ENCODE measurements at regions not wholly inside any gene's neighbourhood (a gene's known extent, or its start where the extent isn't known, plus 50 kb on each side); places are given as distances from the start of the nearest gene placed in this dataset.

DNA sequence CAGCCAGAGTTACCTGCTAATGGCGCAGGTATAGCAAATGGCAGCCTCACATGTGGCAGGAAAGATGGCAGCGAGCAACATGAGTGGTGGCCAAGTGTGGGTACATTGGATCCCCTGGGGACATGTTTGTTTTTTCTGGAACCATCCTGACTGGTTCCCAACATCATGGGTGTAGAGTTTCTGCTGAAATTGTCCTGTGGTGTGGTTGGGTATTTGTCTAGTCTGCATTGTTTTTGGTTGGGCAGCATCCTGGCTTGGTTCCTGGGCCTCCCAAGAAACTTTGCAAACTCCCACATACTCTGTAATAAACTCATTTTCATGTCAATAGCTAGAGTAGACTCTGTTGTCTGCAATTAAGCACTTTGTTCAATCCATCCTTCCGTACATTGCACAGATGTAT, 282.6 kb downstream of the CDC5L start:
- Histone ChIP-seq H3K9ac (ENCODE audit: low read length) (no peak overlapping the region), H3F3A (ENCODE audit: insufficient read depth, low read length) (no peaks in the 10 kb centered on the region), H3K4me1 (ENCODE audit: insufficient read depth, low read length, severe bottlenecking) (no peaks in the 10 kb centered on the region), H3K4me2 (ENCODE audit: low read length) (no peak overlapping the region), H2AFZ (ENCODE audit: low read length) (no peak overlapping the region), H4K20me1 (ENCODE audit: insufficient read depth, low read length) (no peaks in the 10 kb centered on the region), H3K4me3 (ENCODE audit: low read depth, low read length, poor library complexity, severe bottlenecking) (no peak overlapping the region), H3K27me3 (ENCODE audit: insufficient read depth, low read length) (no peaks in the 10 kb centered on the region), H3K79me2 (ENCODE audit: insufficient read depth, low read length) (no peaks in the 10 kb centered on the region), H3K36me3 (ENCODE audit: insufficient read depth, low read length) (no peaks in the 10 kb centered on the region), H3K9me2 (ENCODE audit: low read depth, low read length) (no peaks in the 10 kb centered on the region), H3K9me3 (ENCODE audit: low read length) (no peaks in the 10 kb centered on the region), H3K27ac (ENCODE audit: low read depth, low read length, poor library complexity, severe bottlenecking) (no peak overlapping the region)
- TF ChIP-seq CTCF (IDR thresholded peaks at IDR 0.05; ENCODE audit: low read length) (no peak), EZH2 (IDR thresholded peaks at IDR 0.05; ENCODE audit: borderline replicate concordance, low read length) (no peak)

DNA sequence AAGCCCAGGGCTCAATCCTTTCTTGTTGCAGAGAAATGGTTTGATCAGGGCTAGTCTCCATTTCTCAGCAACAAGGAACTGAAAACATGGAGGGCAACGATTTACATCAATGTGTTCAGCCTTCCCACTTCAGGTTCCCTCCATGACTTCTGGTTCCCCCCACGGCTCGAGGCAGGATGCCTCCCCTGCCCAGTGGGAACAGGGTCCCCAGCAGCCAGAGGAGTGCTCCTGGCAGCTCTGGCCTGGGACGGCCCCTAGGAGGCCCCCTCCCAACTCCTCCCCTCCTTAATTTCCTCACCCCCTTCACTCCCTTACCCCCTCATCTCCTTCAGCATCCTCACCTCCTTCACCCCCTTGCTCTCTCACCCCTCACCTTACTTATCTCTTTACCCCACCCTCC, 283.8 kb downstream of the CDC5L start:
- Histone ChIP-seq H3K27ac (ENCODE audit: low read depth, low read length, poor library complexity, severe bottlenecking) (no peak overlapping the region), H3K9me2 (ENCODE audit: low read depth, low read length) (no peaks in the 10 kb centered on the region), H3F3A (ENCODE audit: insufficient read depth, low read length) (no peaks in the 10 kb centered on the region), H2AFZ (ENCODE audit: low read length) (no peak overlapping the region), H3K4me2 (ENCODE audit: low read length) (no peak overlapping the region), H3K79me2 (ENCODE audit: insufficient read depth, low read length) (no peaks in the 10 kb centered on the region), H4K20me1 (ENCODE audit: insufficient read depth, low read length) (no peaks in the 10 kb centered on the region), H3K4me3 (ENCODE audit: low read depth, low read length, poor library complexity, severe bottlenecking) (no peak overlapping the region), H3K4me1 (ENCODE audit: insufficient read depth, low read length, severe bottlenecking) (no peaks in the 10 kb centered on the region), H3K9me3 (ENCODE audit: low read length) (no peaks in the 10 kb centered on the region), H3K27me3 (ENCODE audit: insufficient read depth, low read length) (0 out of 2 replicates have a peak, but pooled peaks cover 2% of the 10 kb centered on the region), H3K9ac (ENCODE audit: low read length) (no peak overlapping the region), H3K36me3 (ENCODE audit: insufficient read depth, low read length) (no peaks in the 10 kb centered on the region)
- TF ChIP-seq CTCF (IDR thresholded peaks at IDR 0.05; ENCODE audit: low read length), result no peak
- TF ChIP-seq EZH2 (IDR thresholded peaks at IDR 0.05; ENCODE audit: borderline replicate concordance, low read length), result no peak

DNA sequence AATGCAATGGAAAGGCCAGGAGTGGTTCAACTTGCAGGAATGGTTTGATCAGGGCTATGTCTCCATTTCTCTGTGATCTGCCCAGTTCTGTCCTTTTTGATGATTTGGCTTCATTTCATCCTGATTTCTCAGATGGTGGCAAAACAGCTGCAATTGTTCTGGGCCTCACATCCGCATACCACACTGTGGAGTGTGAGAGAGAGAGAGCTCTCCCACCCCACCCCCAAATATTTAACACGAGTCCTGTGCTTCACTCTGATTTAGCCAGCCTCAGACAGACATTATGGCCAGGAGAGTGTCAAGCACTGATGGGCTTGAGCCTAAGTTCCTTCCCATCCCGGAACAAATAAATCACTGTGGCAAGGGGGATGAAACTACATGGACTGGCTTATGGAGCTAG, 284.6 kb downstream of the CDC5L start:
- H3K4me1 ChIP-seq (ENCODE audit: insufficient read depth, low read length, severe bottlenecking), result no peaks in the 10 kb centered on the region
- H2AFZ ChIP-seq (ENCODE audit: low read length), result no peak overlapping the region
- TF ChIP-seq EZH2 (IDR thresholded peaks at IDR 0.05; ENCODE audit: borderline replicate concordance, low read length), result no peak
- no peak for TF ChIP-seq CTCF (IDR thresholded peaks at IDR 0.05; ENCODE audit: low read length)
- no peaks in the 10 kb centered on the region for H3K79me2 ChIP-seq (ENCODE audit: insufficient read depth, low read length)
- H4K20me1 ChIP-seq (ENCODE audit: insufficient read depth, low read length), result no peaks in the 10 kb centered on the region
- H3K9me3 ChIP-seq (ENCODE audit: low read length), result no peaks in the 10 kb centered on the region
- no peak overlapping the region for H3K4me2 ChIP-seq (ENCODE audit: low read length)
- 0 out of 2 replicates have a peak, but pooled peaks cover 4% of the 10 kb centered on the region for H3K27me3 ChIP-seq (ENCODE audit: insufficient read depth, low read length)
- H3K9ac ChIP-seq (ENCODE audit: low read length), result no peak overlapping the region
- no peaks in the 10 kb centered on the region for H3F3A ChIP-seq (ENCODE audit: insufficient read depth, low read length)
- no peak overlapping the region for H3K27ac ChIP-seq (ENCODE audit: low read depth, low read length, poor library complexity, severe bottlenecking)
- H3K36me3 ChIP-seq (ENCODE audit: insufficient read depth, low read length), result no peaks in the 10 kb centered on the region
- H3K4me3 ChIP-seq (ENCODE audit: low read depth, low read length, poor library complexity, severe bottlenecking), result no peak overlapping the region
- no peaks in the 10 kb centered on the region for H3K9me2 ChIP-seq (ENCODE audit: low read depth, low read length)

Measured in OCI-LY1 (cell line).